ENCODE measurements at regions not wholly inside any gene's neighbourhood (a gene's known extent, or its start where the extent isn't known, plus 50 kb on each side); places are given as distances from the start of the nearest gene placed in this dataset.

- no peak for DNase-seq (ENCODE audit: insufficient read length, low spot score)
- no peak for FAIRE-seq
- TF ChIP-seq POLR2AphosphoS5 (IDR thresholded peaks at IDR 0.05; ENCODE audit: low read depth, low read length) (no peak), POU2F2 (IDR thresholded peaks at IDR 0.05; ENCODE audit: low read depth, low read length) (no peak), PAX5 (IDR thresholded peaks at IDR 0.05; ENCODE audit: insufficient read depth, low read length, severe bottlenecking) (no peak), TAF1 (IDR thresholded peaks at IDR 0.05; ENCODE audit: low read depth, low read length) (no peak)
These were observed 62.1 kb upstream of the SESN3 start for GRCh38 chr11:95293116-95293515.

- FAIRE-seq: no peak
These were observed 60.9 kb upstream of the SESN3 start for GRCh38 chr11:95291946-95292345.

GRCh38 chr11:95289378-95290101, 58.5 kb upstream of the SESN3 start:
- DNase-seq (ENCODE audit: insufficient read length, low spot score) (no peak), FAIRE-seq (no peak)
- TF ChIP-seq POU2F2 (IDR thresholded peaks at IDR 0.05; ENCODE audit: low read depth, low read length) (no peak), TAF1 (IDR thresholded peaks at IDR 0.05; ENCODE audit: low read depth, low read length) (no peak)

More at GRCh38 chr11:95291946-95292345, 60.9 kb upstream of the SESN3 start:
- TF ChIP-seq TAF1 (IDR thresholded peaks at IDR 0.05; ENCODE audit: low read depth, low read length): no peak
- no peak for TF ChIP-seq SPI1 (IDR thresholded peaks at IDR 0.05; ENCODE audit: low read depth, low read length)
- no peak for TF ChIP-seq PAX5 (IDR thresholded peaks at IDR 0.05; ENCODE audit: insufficient read depth, low read length, severe bottlenecking)
- TF ChIP-seq POLR2AphosphoS5 (IDR thresholded peaks at IDR 0.05; ENCODE audit: low read depth, low read length): no peak
- no peak for TF ChIP-seq POU2F2 (IDR thresholded peaks at IDR 0.05; ENCODE audit: low read depth, low read length)
- no peak for TF ChIP-seq POLR2A (IDR thresholded peaks at IDR 0.05; ENCODE audit: low read depth, low read length)
- DNase-seq (ENCODE audit: insufficient read length, low spot score): no peak

- TF ChIP-seq POLR2A (IDR thresholded peaks at IDR 0.05; ENCODE audit: low read depth, low read length) (no peak), POLR2AphosphoS5 (IDR thresholded peaks at IDR 0.05; ENCODE audit: low read depth, low read length) (no peak), POU2F2 (IDR thresholded peaks at IDR 0.05; ENCODE audit: low read depth, low read length) (no peak), TAF1 (IDR thresholded peaks at IDR 0.05; ENCODE audit: low read depth, low read length) (no peak), PAX5 (IDR thresholded peaks at IDR 0.05; ENCODE audit: insufficient read depth, low read length, severe bottlenecking) (no peak), SPI1 (IDR thresholded peaks at IDR 0.05; ENCODE audit: low read depth, low read length) (no peak)
- FAIRE-seq (no peak), DNase-seq (ENCODE audit: insufficient read length, low spot score) (no peak)
These were observed 53.4 kb upstream of the SESN3 start for GRCh38 chr11:95284057-95285052.

- no peak for FAIRE-seq
- TF ChIP-seq TAF1 (IDR thresholded peaks at IDR 0.05; ENCODE audit: low read depth, low read length) (no peak), POLR2AphosphoS5 (IDR thresholded peaks at IDR 0.05; ENCODE audit: low read depth, low read length) (no peak), SPI1 (IDR thresholded peaks at IDR 0.05; ENCODE audit: low read depth, low read length) (no peak), POLR2A (IDR thresholded peaks at IDR 0.05; ENCODE audit: low read depth, low read length) (no peak), POU2F2 (IDR thresholded peaks at IDR 0.05; ENCODE audit: low read depth, low read length) (no peak), PAX5 (IDR thresholded peaks at IDR 0.05; ENCODE audit: insufficient read depth, low read length, severe bottlenecking) (no peak)
- DNase-seq (ENCODE audit: insufficient read length, low spot score): no peak
These were observed 52.6 kb upstream of the SESN3 start for GRCh38 chr11:95283650-95284049.

- no peak for TF ChIP-seq SPI1 (IDR thresholded peaks at IDR 0.05; ENCODE audit: low read depth, low read length)
- TF ChIP-seq POLR2A (IDR thresholded peaks at IDR 0.05; ENCODE audit: low read depth, low read length): no peak
- TF ChIP-seq POU2F2 (IDR thresholded peaks at IDR 0.05; ENCODE audit: low read depth, low read length): no peak
- TF ChIP-seq POLR2AphosphoS5 (IDR thresholded peaks at IDR 0.05; ENCODE audit: low read depth, low read length): no peak
- no peak for TF ChIP-seq TAF1 (IDR thresholded peaks at IDR 0.05; ENCODE audit: low read depth, low read length)
- TF ChIP-seq PAX5 (IDR thresholded peaks at IDR 0.05; ENCODE audit: insufficient read depth, low read length, severe bottlenecking): no peak
- FAIRE-seq: no peak
- no peak for DNase-seq (ENCODE audit: insufficient read length, low spot score)
These were observed 52.1 kb upstream of the SESN3 start for GRCh38 chr11:95283146-95283545.

GRCh38 chr11:95282291-95282751, 51.3 kb upstream of the SESN3 start:
- TF ChIP-seq TAF1 (IDR thresholded peaks at IDR 0.05; ENCODE audit: low read depth, low read length) (no peak), POLR2AphosphoS5 (IDR thresholded peaks at IDR 0.05; ENCODE audit: low read depth, low read length) (no peak), POU2F2 (IDR thresholded peaks at IDR 0.05; ENCODE audit: low read depth, low read length) (no peak), POLR2A (IDR thresholded peaks at IDR 0.05; ENCODE audit: low read depth, low read length) (no peak), SPI1 (IDR thresholded peaks at IDR 0.05; ENCODE audit: low read depth, low read length) (no peak), PAX5 (IDR thresholded peaks at IDR 0.05; ENCODE audit: insufficient read depth, low read length, severe bottlenecking) (no peak)
- no peak for DNase-seq (ENCODE audit: insufficient read length, low spot score)
- no peak for FAIRE-seq

Data from GM12891 (cell line).